NCI-H524 treated with DMSO at 0.1 percent for 48 hours (cell line): ENCODE measurements at regions not wholly inside any gene's neighbourhood (a gene's known extent, or its start where the extent isn't known, plus 50 kb on each side); places are given as distances from the start of the nearest gene placed in this dataset.
A peak's percentile ranks its signal among the peaks of the same experiment; 100 is the strongest.
"Not testable (repeated sequence)": the region's sequence is repeated elsewhere in the genome, so short reads cannot be mapped to it uniquely, and the experiment has no call there.

Experiments
- DNase-seq: peaks from one replicate; lab custom pipeline; 2025; lab: John Stamatoyannopoulos, UW

GRCh38 chr5:15383469-15383868, 116.5 kb upstream of the FBXL7 start:
- peak; percentile 37 for DNase-seq

DNA sequence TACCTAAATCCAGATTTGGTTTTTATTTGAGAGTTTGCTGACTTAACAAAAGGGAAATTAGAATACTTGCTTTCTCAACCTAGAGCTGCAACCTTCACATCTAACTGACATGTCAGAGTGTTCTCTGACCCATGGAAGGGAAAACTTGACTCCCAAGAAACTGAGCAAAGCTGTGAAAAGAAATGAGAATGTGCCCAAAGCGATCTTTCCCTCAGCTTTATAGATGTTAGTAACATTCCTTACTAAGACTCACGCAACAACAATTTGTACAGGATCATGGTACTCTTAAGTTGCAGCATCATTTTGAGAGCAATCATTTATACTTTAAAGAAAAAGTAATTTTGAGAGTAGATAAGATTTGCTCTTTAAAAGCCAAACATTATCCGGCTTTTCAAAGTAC, 117.0 kb upstream of the FBXL7 start:
- no peak for DNase-seq

DNA sequence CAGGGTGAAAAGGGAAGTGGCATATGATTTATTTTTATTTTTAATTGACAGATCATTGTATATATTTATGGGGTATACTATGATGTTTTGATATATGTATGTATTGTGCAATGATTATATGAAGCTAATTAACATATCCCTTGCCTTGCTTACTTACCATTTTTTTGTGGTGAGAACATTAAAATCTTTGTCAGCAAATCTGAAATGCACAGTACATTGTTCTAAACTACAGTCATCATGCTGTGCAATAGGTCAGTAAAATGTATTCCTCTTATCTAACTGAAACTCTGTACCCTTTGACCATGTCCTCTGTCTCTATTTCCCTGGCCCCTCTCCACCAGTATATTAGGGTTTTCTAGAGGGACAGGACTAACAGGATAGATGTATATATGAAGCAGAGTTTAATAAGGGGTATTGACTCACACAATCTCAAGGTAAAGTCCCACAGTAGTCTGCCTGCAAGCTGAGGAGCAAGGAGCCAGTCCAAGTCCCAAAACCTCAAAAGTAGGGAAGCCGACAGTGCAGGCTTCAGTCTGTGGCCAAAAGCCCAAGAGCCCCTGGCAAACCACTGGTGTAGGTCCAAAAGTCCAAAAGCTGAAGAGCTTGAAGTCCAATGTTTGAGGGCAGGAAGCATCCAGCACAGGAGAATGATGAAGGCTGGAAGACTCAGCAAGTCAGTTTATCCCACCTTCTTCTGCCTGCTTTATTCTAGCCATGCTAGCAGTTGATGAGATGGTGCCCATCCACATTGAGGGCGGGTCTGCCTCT, 122.2 kb upstream of the FBXL7 start:
- DNase-seq = no peak

GRCh38 chr5:15376803-15377202, 123.2 kb upstream of the FBXL7 start:
- no peak for DNase-seq

- DNase-seq = no peak
Observed at GRCh38 chr5:15376088-15376487, 123.9 kb upstream of the FBXL7 start.

DNA sequence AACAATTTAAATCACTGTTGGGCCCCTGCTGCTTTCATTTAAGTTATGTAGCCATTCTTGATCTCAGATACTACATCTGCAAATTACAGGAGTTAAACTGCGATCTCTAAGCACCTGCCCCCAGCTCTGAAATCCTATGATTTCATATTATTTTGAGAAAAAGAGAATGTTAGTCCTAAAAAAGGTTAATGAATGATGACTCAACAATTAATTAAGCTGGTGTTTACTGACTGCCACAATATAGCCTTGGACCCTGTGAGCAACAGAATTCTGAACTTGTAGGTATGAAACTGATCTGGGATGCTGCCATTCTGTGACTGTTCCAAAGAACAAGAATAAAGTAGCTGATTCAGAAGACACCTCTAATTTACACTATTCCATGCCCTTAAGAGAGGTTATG, 124.4 kb upstream of the FBXL7 start:
- DNase-seq = no peak

DNA sequence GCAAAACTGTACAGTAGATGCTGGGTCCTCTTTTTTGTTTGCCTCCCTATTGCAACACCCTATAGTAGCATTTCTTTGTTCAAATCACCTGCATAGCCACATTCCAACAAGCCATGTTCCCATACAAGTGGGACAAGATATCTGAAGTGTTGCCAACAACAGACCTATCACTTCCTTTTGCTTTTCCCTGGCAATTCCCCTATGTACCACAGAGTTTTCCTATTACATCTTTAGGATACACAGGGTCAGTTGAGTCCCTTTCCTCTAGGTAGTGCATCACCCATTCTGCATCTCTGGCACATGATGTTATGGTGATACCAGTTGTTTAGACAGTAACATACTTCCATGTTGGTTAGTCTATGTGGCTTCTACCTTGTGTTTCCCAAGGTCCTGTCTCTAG, 125.1 kb upstream of the FBXL7 start:
- no peak for DNase-seq

DNA sequence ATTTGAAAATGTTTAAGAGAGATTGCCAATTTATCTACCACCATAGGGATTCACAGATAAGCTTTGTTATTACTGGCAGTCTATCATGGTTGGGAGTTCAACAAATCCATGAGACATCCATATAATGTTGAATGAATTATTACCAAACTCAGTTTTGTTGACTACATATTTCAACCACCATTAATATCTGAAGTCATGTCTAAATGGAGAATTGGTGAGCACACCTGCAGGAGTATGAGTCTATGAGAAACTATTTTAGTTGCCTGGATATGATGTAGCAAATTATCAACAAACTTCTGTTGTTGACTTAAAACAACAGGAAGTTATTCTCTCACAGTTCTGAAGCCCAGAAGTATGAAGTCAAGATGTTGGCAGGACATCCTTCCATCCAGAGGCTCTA, 126.8 kb upstream of the FBXL7 start:
- no peak for DNase-seq

DNA sequence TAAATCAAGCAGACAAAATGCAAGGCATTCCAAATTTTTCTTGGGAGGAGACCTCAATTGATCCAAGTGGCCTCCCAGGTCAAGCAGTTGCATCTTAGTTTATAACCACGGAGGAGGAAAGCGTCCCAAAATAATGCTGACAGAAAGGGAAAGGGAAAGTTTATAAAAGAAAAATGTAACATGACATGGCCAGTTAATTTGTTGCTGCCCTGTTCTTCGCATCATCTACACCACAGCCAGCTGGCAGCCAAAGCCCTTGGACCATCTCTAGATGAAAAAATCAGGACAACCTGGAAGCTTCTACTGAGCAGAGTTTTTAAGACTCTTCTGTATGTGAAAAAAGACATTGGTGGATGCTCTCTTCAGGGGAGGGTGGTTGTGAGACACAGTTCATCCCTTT, 128.8 kb upstream of the FBXL7 start:
- DNase-seq = no peak

GRCh38 chr5:15368835-15369234, 131.1 kb upstream of the FBXL7 start:
- no peak for DNase-seq

- no peak for DNase-seq
Observed at GRCh38 chr5:15367489-15367888, 132.5 kb upstream of the FBXL7 start.

DNA sequence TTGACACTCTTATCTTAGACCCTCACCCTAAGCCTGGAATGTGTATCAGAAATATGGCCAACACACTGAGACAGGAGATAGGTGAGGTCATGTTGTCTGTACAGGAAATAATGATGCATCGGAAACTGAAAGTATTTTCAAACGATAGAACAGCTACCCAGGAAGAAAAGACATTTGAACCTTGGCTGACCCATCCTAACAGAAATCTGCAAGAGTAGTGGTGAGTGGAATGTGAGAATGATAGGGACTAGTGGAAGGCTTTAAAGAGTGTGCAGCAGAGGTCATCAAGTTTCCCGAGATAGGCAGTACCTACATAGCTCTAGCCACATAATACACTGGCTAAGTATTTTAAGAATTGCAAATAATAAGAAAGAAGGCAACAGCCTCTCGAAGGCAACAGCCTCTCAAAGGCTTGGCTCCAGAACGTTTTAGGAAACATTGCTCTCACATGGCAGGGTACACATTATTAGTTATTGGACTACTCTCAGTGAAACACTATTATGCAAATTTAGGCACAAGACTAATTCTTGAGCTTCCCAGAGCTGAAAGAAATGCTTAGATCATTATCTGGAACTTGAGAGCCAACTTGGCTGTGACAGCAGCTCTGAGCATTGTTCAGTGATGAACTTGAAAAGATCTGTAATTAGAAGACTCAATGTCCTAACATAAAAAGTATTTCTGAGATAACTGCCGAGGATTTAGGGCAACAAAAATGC, 133.1 kb upstream of the FBXL7 start:
- no peak for DNase-seq

DNA sequence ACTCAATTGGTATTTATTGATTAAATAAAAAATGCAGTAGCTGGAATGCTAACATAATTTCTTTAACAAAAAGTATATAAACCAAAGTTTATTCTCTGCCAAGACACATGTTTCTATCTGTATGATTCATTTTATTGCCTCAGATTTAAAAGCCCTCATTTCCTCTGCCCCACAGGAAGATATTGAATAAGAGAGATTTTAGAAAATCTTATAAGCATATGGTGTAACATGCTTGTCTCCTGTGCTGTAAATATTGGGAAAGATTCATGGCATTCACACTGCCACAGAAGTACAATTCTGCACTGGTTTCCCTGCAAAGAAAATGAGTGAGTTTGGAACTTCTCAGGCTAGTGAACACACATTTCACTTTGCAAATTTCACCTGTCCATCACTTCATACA, 134.9 kb upstream of the FBXL7 start:
- no peak for DNase-seq

- no peak for DNase-seq
Observed at GRCh38 chr5:15363601-15364000, 136.4 kb upstream of the FBXL7 start.

GRCh38 chr5:15357092-15357453, 142.9 kb upstream of the FBXL7 start:
- not testable (repeated sequence) for DNase-seq

GRCh38 chr5:15356308-15357091, 143.5 kb upstream of the FBXL7 start:
- not testable (repeated sequence) for DNase-seq

DNA sequence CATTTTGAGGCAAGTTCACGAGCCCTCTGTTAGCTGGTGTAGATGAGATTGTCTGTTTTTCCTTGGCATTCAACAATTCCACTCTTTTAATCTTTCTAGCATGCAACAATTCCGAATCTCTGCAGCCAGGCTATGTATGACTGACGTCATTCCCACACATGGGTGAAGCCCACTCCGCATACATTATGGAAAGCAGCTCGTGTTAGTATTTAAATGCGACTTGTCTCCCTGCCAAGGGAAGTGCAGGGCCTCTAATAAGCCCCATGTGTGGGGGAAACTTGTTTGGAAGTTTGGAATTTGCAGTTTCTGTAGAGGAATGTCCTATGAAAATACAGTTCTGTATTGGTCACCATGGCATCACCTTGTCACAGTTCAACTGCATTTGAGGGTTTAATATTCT, 146.0 kb upstream of the FBXL7 start:
- no peak for DNase-seq

GRCh38 chr5:15353086-15353645, 146.8 kb upstream of the FBXL7 start:
- DNase-seq = no peak

- no peak for DNase-seq
Observed at GRCh38 chr5:15350614-15351013, 149.4 kb upstream of the FBXL7 start.

DNA sequence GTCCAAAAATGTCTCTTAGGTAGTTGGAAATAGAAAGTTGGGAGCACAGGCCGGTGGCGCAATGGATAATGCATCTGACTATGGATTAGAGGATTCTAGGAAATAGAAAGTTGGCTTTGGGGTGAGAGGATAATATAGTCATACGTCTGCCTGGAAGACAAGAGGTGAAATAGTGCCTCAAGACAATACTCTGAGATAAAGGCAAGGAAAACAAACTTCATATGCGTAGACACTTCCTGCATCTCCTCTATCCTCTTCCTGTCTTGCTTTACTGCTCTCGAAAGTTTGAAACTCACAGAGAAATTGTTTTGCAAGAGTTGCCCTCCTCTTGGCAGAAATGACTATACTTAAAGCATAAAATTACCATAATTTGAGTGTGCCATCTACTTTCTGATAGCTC, 153.2 kb upstream of the FBXL7 start:
- DNase-seq = no peak

DNA sequence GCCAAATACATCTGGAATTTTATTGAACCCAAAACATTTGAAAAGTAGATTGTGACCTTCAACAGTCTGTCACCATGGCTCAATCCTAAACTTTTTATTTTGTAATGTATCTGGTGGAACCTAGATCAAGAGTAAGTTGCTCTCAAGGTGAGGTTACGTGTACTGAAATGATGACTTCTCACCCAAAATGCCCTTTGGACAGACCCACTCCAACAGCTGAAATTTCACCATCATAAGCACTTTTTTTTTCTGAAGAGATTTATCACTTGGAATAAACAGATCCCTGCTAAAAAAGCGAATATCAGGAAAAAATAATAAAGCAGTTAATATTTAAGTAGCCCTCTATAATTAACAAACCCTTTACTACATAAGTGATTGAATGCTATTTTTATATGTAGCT, 155.0 kb upstream of the FBXL7 start:
- DNase-seq = no peak

- no peak for DNase-seq
Observed at GRCh38 chr5:15338546-15338945, 161.4 kb upstream of the FBXL7 start.
